GM06990 (cell line): ENCODE measurements at regions not wholly inside any gene's neighbourhood (a gene's known extent, or its start where the extent isn't known, plus 50 kb on each side); places are given as distances from the start of the nearest gene placed in this dataset.

ENCODE experiments used
- DNase-seq: peaks from one replicate; pipeline ENCODE4 v3.0.0-alpha.2; 2011; ENCODE audit not compliant: insufficient read length; ENCODE audit errors: extremely low read depth
- H3K27me3 ChIP-seq: replicated peaks from 2 replicates; pipeline ENCODE4 v1.6.0; 2011; ENCODE audit warnings: low read length; ENCODE audit not compliant: control insufficient read depth, insufficient read depth
- H3K36me3 ChIP-seq: 2 replicates; pipeline ENCODE4 v1.5.1; 2011; ENCODE audit warnings: low read length; ENCODE audit not compliant: control insufficient read depth, insufficient read depth
- H3K4me3 ChIP-seq: replicated peaks from 2 replicates; pipeline ENCODE4 v1.5.1; 2011; ENCODE audit warnings: low read depth, mild to moderate bottlenecking, control low read depth, low read length
- CTCF ChIP-seq: IDR thresholded peaks from 2 replicates; pipeline ENCODE4 v1.5.1; 2011; ENCODE audit warnings: low read length, control low read depth, mild to moderate bottlenecking, inconsistent platforms; ENCODE audit not compliant: insufficient read depth, poor library complexity, severe bottlenecking

- no peak for DNase-seq
- Histone ChIP-seq H3K36me3 (no peaks in the 10 kb centered on the region), H3K4me3 (no peak overlapping the region), H3K27me3 (no peaks in the 10 kb centered on the region; the same call in 1 of the 2 replicates)
- TF ChIP-seq CTCF, result no peak
Measured at GRCh38 chr5:9781890-9782289, 151.7 kb upstream of the TAS2R1 start.

- Histone ChIP-seq H3K27me3 (no peaks in the 10 kb centered on the region; the same call in 1 of the 2 replicates), H3K36me3 (no peaks in the 10 kb centered on the region), H3K4me3 (no peak overlapping the region)
- no peak for TF ChIP-seq CTCF
- no peak for DNase-seq
Measured at GRCh38 chr5:9781275-9781674, 151.1 kb upstream of the TAS2R1 start.

GRCh38 chr5:9780501-9780900, 150.3 kb upstream of the TAS2R1 start:
- no peaks in the 10 kb centered on the region for H3K36me3 ChIP-seq
- TF ChIP-seq CTCF, result no peak
- no peak for DNase-seq
- no peak overlapping the region for H3K4me3 ChIP-seq
- H3K27me3 ChIP-seq, result no peaks in the 10 kb centered on the region; the same call in 1 of the 2 replicates

GRCh38 chr5:9776525-9776924, 146.4 kb upstream of the TAS2R1 start:
- no peak overlapping the region for H3K4me3 ChIP-seq
- no peaks in the 10 kb centered on the region for H3K36me3 ChIP-seq
- DNase-seq, result no peak
- TF ChIP-seq CTCF, result no peak
- H3K27me3 ChIP-seq, result no peaks in the 10 kb centered on the region; the same call in 1 of the 2 replicates

- no peak overlapping the region for H3K4me3 ChIP-seq
- no peak for TF ChIP-seq CTCF
- DNase-seq, result no peak
Measured at GRCh38 chr5:9775339-9775738, 145.2 kb upstream of the TAS2R1 start.

GRCh38 chr5:9774472-9775079, 144.4 kb upstream of the TAS2R1 start:
- H3K4me3 ChIP-seq, result no peak overlapping the region
- no peaks in the 10 kb centered on the region for H3K36me3 ChIP-seq
- DNase-seq, result no peak
- no peaks in the 10 kb centered on the region; the same call in 1 of the 2 replicates for H3K27me3 ChIP-seq
- TF ChIP-seq CTCF, result peak; percentile 30

More at GRCh38 chr5:9775339-9775738, 145.2 kb upstream of the TAS2R1 start:
- Histone ChIP-seq H3K36me3 (no peaks in the 10 kb centered on the region), H3K27me3 (no peaks in the 10 kb centered on the region; the same call in 1 of the 2 replicates)
